Endothelial cell of umbilical vein (primary cell): ENCODE measurements at regions not wholly inside any gene's neighbourhood (a gene's known extent, or its start where the extent isn't known, plus 50 kb on each side); places are given as distances from the start of the nearest gene placed in this dataset.

Experiments used
- BruUV-seq: library from RNA; stranded (reverse); fragments of 400-500 nt; replicated peaks from 2 replicates; lab custom pipeline; 2021; lab: Mats Ljungman, UMichigan
- CTCF ChIA-PET: fragments of 300-600, 350-600 bp; sonication (Branson Sonifier 250); formaldehyde crosslinking; loops from one replicate; lab custom pipeline; 2021; ENCODE audit warnings: antibody characterized with exemption, inconsistent platforms; lab: Charles Lee
- POLR2A ChIA-PET: fragments of 300-600, 350-600 bp; sonication (Branson Sonifier 250); formaldehyde crosslinking; loops from one replicate; lab custom pipeline; 2021; ENCODE audit warnings: antibody characterized with exemption, inconsistent platforms; lab: Charles Lee
- DNase-seq: peaks from one replicate; pipeline ENCODE4 v3.0.0-alpha.2; 2011; ENCODE audit warnings: low read depth, low spot score
- FAIRE-seq: peaks from 2 replicates; lab custom pipeline; 2011; peaks lifted over from hg19 to GRCh38; lab: Jason Lieb, UNC
- H2AFZ ChIP-seq: 2 replicates; pipeline ENCODE4 v1.6.0; 2012; ENCODE audit warnings: low read depth, low read length, control low read depth, inconsistent platforms
- H3K27ac ChIP-seq: 2 replicates; pipeline ENCODE4 v1.5.1; 2011; ENCODE audit warnings: low read depth, mild to moderate bottlenecking, control low read depth, low read length, moderate library complexity; ENCODE audit not compliant: insufficient read depth
- H3K27me3 ChIP-seq, 2 experiments: 2 replicates each; pipeline versions ENCODE4 v1.6.0 to v1.6.1; 2011; ENCODE audit warnings: low read length in 2 of 2, mixed read lengths in 1 of 2; ENCODE audit not compliant: control insufficient read depth in 2 of 2, insufficient read depth in 2 of 2
- H3K36me3 ChIP-seq, 2 experiments: 2 replicates in 1 of 2; 3 replicates in 1 of 2; pipeline ENCODE4 v1.5.1; 2011; ENCODE audit warnings: low read length in 2 of 2, mild to moderate bottlenecking in 1 of 2, moderate library complexity in 1 of 2; ENCODE audit not compliant: control insufficient read depth in 2 of 2, insufficient read depth in 2 of 2; ENCODE audit errors: extremely low read depth in 1 of 2
- H3K4me1 ChIP-seq: 3 replicates; pipeline ENCODE4 v1.5.1; 2011; ENCODE audit warnings: mild to moderate bottlenecking, low read length; ENCODE audit not compliant: control insufficient read depth, insufficient read depth; ENCODE audit errors: extremely low read depth
- H3K4me2 ChIP-seq: 2 replicates; pipeline ENCODE4 v1.6.1; 2011; ENCODE audit warnings: low read length, control low read depth, mixed read lengths; ENCODE audit not compliant: insufficient read depth
- H3K4me3 ChIP-seq, 3 experiments: fragments of 200-600 bp in 1 of 3; sonication (generic), shearing (Covaris generic) in 1 of 3; replicated peaks in 1 of 3; 2 replicates each; pipeline ENCODE4 v1.5.1; 2011 to 2016; ENCODE audit warnings: control low read depth in 3 of 3, low read length in 3 of 3, mild to moderate bottlenecking in 2 of 3, inconsistent platforms in 1 of 3, low read depth in 1 of 3, moderate library complexity in 1 of 3; ENCODE audit not compliant: insufficient read depth in 1 of 3
- H3K79me2 ChIP-seq: 2 replicates; pipeline ENCODE4 v1.6.0; 2012; ENCODE audit warnings: low read length, inconsistent platforms; ENCODE audit not compliant: control insufficient read depth, insufficient read depth
- H3K9ac ChIP-seq: replicated peaks from 2 replicates; pipeline ENCODE3; 2011; ENCODE audit warnings: low read length, control low read depth; ENCODE audit not compliant: insufficient read depth; ENCODE audit errors: extremely low read depth
- H3K9me1 ChIP-seq: replicated peaks from 3 replicates; pipeline ENCODE4 v1.6.0; 2011; ENCODE audit warnings: mild to moderate bottlenecking, low read length; ENCODE audit not compliant: control insufficient read depth, insufficient read depth; ENCODE audit errors: extremely low read depth
- H3K9me3 ChIP-seq: replicated peaks from 2 replicates; pipeline ENCODE4 v1.5.1; 2012; ENCODE audit warnings: low read length, inconsistent platforms; ENCODE audit not compliant: control insufficient read depth, insufficient read depth
- H4K20me1 ChIP-seq: replicated peaks from 2 replicates; pipeline ENCODE3; 2011; ENCODE audit warnings: mild to moderate bottlenecking, low read length; ENCODE audit not compliant: control insufficient read depth, insufficient read depth; ENCODE audit errors: extremely low read depth
- CTCF ChIP-seq, 2 donors: IDR thresholded peaks; 1 replicate in 1 of 2; 2 replicates in 1 of 2; pipeline ENCODE4 v1.5.1; 2011; ENCODE audit warnings: low read length in 2 of 2, mild to moderate bottlenecking in 2 of 2, moderate library complexity in 2 of 2, control low read depth in 1 of 2, inconsistent platforms in 1 of 2, low read depth in 1 of 2; ENCODE audit not compliant: insufficient read depth in 1 of 2; ENCODE audit errors: extremely low read depth in 1 of 2
- EZH2 ChIP-seq: IDR thresholded peaks from 2 replicates; pipeline ENCODE4 v1.6.1; 2012; ENCODE audit warnings: borderline replicate concordance, low read depth, mild to moderate bottlenecking, moderate library complexity, low read length, inconsistent platforms; ENCODE audit not compliant: severe bottlenecking
- FOS ChIP-seq: IDR thresholded peaks from 2 replicates; pipeline ENCODE4 v1.6.1; 2011; ENCODE audit warnings: mild to moderate bottlenecking, low read length, moderate library complexity, borderline replicate concordance; ENCODE audit not compliant: insufficient read depth
- GATA2 ChIP-seq: IDR thresholded peaks from 2 replicates; pipeline ENCODE4 v1.7.0; 2011; ENCODE audit warnings: low read depth, mild to moderate bottlenecking, moderate library complexity, mixed read lengths, low read length; ENCODE audit not compliant: insufficient read length, insufficient read depth
- JUN ChIP-seq: IDR thresholded peaks from 2 replicates; pipeline ENCODE4 v1.6.1; 2011; ENCODE audit warnings: borderline replicate concordance, low read depth; ENCODE audit not compliant: insufficient read length, insufficient read depth
- MAX ChIP-seq: IDR thresholded peaks from 2 replicates; pipeline ENCODE4 v1.6.1; 2011; ENCODE audit not compliant: insufficient read depth, insufficient read length
- MYC ChIP-seq: IDR thresholded peaks from one replicate; pipeline ENCODE4 v1.6.1; 2011; ENCODE audit warnings: mild to moderate bottlenecking, low read depth, low read length
- POLR2A ChIP-seq: IDR thresholded peaks from 2 replicates; pipeline ENCODE4 v1.6.1; 2012; ENCODE audit warnings: low read depth, mild to moderate bottlenecking, control low read depth, low read length
- POLR2AphosphoS5 ChIP-seq: IDR thresholded peaks from 2 replicates; pipeline ENCODE4 v1.6.1; 2012; ENCODE audit warnings: low read depth, mild to moderate bottlenecking, control low read depth, low read length, moderate library complexity; ENCODE audit not compliant: insufficient read depth
- dilution Hi-C: fragments of 300-500 bp; cut with MboI; formaldehyde crosslinking; loops from one replicate; pipeline ENCODE4 v1.15.0; 2019; ENCODE audit warnings: low sequenced_read_pairs; ENCODE audit not compliant: extremely low pct_ligation_motif_present
- intact Hi-C: fragments of 100-400 bp; cut with micrococcal nuclease; formaldehyde crosslinking; loops from one replicate; pipeline ENCODE4 v1.10.0; 2022

- POLR2A ChIA-PET: no interaction called here
- Histone ChIP-seq H3K36me3 (no peaks in the 10 kb centered on the region), H2AFZ (no peak overlapping the region), H3K4me1 (no peaks in the 10 kb centered on the region), H3K9me3 (peaks cover 2% of the 10 kb centered on the region), H3K27me3 (no peaks in the 10 kb centered on the region), H3K27ac (no peak overlapping the region), H3K9ac (no peak overlapping the region), H3K4me3 (no peak overlapping the region), H3K4me2 (no peak overlapping the region), H3K9me1 (no peaks in the 10 kb centered on the region), H3K79me2 (no peaks in the 10 kb centered on the region), H4K20me1 (no peaks in the 10 kb centered on the region)
- CTCF ChIA-PET: no interaction called here
- TF ChIP-seq EZH2: no peak
- no peak for TF ChIP-seq POLR2A
- TF ChIP-seq MYC: no peak
- TF ChIP-seq JUN: no peak
- TF ChIP-seq CTCF (IDR thresholded peaks at IDR 0.05; ENCODE audit: extremely low read depth in 1 of 2, insufficient read depth in 1 of 2, low read depth in 1 of 2, low read length in 2 of 2): no peak
- TF ChIP-seq POLR2AphosphoS5: no peak
- TF ChIP-seq FOS: no peak
- TF ChIP-seq GATA2: no peak
- TF ChIP-seq MAX: no peak
- intact Hi-C loops: no loop called here
- DNase-seq (no peak), FAIRE-seq (no peak)
- no TSS peak for BruUV-seq
- dilution Hi-C loops: no loop called here
Measured at GRCh38 chr19:31742249-31742648, 393.0 kb upstream of the TSHZ3 start.
